CD4-positive, alpha-beta T cell treated with Interleukin-15 for 4 hours (primary cell): ENCODE measurements at regions not wholly inside any gene's neighbourhood (a gene's known extent, or its start where the extent isn't known, plus 50 kb on each side); places are given as distances from the start of the nearest gene placed in this dataset.

Source experiments
- DNase-seq: peaks from one replicate; pipeline ENCODE4 v3.0.0-alpha.2; 2020; ENCODE audit warnings: low spot score

GRCh38 chr18:66742832-66743231, 138.9 kb upstream of the CDH19 start:
- no peak for DNase-seq

DNA sequence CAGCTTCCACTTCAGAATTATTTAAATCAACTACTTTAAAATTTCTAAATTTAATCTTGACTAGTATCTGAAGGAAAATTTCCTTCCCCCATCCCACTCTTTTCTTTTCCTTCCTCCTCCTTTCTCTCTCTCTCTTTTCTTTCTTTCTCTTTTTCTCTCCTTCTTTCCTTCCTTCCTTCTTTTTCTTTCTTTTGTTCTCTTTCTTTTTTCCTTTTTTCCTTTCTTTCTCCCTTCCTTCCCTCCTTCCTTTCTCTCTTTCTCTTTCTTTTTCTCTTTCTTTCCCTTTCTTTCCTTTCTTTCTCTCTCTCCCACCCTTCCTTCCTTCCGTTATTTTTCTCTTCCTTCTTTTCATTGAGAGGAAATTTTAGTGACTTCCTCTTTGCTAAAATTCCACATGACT, 132.0 kb upstream of the CDH19 start:
- no peak for DNase-seq

DNA sequence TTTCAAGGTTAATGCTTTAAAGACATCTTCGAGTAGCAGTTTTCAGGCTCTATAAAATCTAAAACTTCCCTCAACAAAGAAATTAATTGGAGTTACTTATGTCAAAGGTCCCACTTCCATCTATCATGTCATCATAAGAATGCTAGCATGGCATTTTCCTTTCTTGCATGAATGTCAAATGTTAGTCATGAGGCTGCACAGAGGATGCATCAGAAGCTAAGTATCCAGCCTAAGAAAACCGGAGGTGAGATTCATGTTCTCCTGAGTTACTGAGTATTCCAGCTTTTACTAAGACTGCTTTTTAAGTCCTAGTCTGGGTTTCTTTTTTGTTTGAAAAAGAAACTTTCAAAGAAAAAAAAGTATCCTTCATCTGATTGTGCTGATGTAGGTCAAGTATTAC, 130.6 kb upstream of the CDH19 start:
- no peak for DNase-seq

DNA sequence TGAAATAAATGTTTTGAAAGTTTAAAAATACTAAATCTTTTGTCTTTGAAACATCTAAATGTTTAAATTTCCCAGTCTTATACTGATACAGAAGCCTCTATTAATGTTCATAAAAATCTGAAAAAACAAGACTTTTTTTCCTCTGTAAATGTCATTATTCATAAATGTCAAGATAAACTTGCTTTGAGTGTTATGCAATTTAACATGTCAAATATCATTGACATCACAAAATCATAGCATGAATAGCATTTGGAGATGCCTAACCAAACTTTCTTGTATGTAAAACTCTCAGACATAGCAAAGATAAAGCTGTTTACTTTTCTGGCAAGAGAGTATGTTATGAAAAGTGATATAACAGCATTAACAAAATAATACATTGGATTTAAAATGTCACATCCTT, 128.0 kb upstream of the CDH19 start:
- no peak for DNase-seq

DNA sequence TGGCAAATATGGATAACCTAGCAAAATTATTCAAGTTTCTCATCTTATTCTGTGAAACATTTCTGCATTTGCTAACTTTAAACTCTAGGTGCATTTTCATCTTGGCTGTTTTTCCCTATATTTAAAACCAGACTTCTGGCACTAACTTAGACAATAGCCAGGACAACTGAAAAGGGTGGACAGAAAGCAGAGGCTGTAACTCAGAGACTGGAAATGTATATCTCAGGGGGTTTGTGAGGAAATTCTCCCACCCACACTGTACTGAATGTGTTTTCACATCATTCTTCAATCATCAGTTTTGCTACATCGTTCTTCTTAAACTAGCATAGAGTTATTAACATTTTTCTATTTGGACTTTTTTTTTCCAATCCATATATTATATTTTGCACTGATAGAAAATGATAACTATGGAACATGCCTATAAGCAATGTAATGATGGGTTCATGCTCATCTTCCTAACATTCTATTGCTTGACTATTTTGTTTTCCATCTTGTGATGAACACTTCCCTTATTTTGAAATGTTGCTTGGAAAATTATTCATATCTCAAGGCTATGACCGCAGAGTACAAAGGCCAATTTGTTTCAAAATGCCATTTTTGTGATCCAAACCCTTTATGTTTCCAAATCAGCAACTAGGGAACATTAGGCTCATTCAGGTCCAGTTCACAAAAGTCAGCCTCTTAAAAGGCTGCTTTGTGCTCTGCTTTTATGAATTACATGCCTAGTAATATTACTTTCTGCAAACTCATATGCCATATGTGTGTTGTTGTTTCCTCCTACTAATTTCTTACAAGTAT, 125.8 kb upstream of the CDH19 start:
- no peak for DNase-seq

DNA sequence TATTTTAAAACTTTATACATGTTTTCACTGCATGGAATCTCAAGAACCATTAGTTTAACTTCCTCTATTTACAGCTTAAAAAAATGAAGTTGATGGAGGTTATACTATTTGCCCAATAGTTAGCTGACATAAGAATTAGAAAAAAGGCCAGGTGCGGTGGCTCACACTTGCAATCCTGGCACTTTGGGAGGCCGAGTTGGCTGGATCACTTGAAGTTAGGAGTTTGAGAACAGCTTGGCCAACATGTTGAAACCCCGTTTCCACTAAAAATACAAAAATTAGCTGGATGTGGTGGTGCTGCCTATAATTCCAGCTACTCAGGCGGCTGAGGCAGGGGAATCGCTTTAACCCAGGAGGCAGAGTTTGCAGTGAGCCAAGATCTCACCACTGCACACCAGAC, 125.1 kb upstream of the CDH19 start:
- DNase-seq = no peak

DNA sequence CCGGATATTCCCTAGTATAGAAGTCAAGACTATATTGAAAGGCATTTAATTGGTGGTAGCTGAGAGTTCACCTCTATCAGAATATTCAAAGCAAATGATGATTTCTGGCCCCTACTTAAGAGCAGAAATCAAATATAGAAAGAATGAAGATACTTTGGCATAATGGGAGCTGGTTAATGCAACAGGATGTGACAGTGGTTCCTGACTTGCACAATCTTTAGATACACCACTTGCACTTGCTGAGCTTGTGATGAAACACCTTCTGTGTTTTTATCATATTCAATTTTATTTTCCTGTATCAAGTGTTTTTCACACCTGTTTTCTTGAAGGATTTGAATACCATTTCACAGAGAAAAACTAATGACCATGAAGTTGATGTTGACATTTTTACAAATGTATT, 124.1 kb upstream of the CDH19 start:
- no peak for DNase-seq

DNA sequence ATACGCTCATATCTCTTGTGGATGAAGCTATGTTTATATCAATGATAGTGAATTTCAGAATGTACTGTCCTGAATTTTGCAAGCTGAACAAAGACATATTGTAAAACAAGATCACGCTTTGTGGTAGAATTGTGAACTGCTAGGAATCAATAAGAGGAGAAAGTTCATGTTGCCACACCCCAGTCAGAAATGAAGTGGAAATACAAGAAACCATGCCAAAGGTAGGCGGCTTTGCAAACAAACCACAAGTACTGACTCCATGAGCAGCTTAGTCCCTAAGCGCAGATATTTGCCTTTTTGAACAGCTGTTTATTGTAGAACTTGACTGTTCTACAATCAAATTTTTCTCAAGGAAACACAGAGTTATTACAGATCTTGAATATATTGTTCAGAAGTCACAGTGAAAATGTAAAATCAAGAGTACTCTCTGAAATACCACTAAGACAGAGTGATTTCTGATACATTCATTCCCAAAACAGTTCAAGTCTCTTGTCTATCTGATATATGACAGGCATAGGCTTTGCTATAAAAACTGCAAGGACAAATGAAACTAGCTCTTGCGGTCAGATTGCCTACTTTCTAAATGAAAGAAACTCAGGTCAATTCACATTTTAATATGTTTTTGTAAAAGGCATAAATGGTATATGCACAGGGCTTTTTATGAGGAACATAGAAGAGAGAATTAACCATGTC, 120.9 kb upstream of the CDH19 start:
- no peak for DNase-seq

DNA sequence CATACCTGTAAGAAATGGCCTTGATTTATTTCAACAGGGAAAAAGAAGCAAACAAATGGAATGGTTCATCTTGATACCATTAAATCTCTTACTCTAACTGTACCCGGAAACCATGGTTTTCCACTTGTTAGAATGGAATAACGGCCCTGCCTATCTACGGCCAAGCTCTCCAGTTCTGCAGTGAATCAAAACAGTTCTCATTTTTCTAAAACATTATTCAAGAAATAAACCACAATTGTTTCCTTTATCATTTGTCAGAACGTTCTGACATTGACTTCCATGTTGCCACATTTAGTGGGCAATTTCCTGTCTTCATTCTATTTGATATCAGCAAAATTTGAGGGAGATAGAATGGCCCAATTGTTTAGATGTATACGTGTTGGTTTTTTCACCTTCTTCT, 118.8 kb upstream of the CDH19 start:
- no peak for DNase-seq

GRCh38 chr18:66708646-66709045, 104.8 kb upstream of the CDH19 start:
- DNase-seq = no peak

DNA sequence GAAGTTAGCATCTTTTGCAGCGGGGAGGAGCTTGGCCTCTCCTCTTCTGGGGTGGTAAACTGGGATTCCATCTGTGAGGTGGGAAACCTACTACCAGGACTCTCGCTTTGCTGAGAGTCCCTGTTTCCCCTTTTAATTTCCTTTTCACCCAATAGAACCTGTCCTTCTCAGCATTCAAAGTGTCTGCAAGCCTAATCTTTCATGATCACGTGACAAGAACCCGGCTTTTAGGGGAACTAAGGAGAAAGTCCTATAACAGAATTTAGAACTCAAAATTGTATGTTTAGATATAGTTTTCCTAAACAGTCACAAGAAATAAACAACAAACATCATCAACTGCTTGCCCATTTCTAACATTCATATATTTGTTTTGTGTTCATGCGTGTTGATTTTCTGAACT, 103.6 kb upstream of the CDH19 start:
- no peak for DNase-seq

DNA sequence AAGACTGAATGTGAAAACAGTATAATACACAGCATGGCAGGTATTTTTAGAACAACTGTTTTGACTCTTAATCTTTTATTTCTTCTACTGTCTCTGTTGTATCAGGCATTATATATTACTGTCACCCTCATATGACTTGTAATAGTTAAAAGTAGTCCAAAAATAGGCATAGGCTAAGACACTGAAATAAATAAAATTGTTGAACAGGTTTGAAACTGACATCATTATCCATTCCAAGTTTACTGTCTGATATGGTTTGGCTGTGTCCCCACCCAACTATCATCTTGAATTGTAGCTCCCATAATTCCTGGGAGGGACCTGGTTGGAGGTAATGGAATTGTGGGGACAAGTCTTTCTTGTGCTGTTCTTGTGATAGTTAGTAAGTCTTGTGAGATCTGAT, 91.4 kb upstream of the CDH19 start:
- no peak for DNase-seq

- no peak for DNase-seq
Measured at GRCh38 chr18:66694852-66695251, 91.0 kb upstream of the CDH19 start.

- DNase-seq = no peak
Measured at GRCh38 chr18:66687635-66688034, 83.7 kb upstream of the CDH19 start.

DNA sequence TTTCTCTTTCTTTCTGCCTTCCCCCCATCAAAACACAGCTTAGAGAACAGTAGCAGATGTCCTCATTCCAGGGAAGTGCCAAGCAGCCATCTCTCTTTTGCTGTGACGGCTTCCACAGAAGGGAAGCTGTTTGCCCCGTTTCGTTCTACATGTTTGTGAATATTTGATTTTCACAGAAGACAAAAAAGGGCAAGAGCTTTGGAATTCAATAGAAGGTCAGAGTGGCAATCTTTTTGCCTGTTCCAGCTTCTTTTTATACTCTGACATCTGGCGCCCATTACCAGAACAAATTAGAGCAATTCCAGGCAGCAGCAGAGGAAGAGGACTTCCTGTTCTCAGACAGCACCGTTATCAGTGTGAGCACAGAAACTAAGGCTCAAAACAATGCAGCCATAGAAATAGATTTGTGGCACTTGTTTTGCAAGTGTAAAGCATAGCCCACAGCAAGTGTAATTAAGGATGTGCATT, 79.0 kb upstream of the CDH19 start:
- no peak for DNase-seq

- no peak for DNase-seq
Measured at GRCh38 chr18:66676699-66677098, 72.8 kb upstream of the CDH19 start.

DNA sequence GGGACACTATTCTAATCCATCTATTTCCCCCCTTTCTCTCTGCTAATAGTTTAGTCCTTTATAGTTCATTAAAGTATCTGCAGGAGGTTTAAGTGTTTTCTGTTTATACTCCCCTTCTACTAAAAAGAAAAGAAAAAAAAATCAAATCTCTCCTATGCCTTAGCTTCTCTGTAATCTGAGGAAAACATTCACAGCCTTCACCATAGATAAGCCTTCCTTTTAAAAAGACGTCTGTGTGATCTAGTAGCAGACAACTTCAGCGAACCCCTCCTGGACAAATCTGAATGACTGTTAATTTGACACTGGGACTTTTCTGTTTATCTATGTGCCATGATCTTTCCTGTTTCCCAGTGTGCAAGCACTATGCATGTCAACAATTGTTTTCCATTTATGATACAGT, 70.4 kb upstream of the CDH19 start:
- DNase-seq = no peak

DNA sequence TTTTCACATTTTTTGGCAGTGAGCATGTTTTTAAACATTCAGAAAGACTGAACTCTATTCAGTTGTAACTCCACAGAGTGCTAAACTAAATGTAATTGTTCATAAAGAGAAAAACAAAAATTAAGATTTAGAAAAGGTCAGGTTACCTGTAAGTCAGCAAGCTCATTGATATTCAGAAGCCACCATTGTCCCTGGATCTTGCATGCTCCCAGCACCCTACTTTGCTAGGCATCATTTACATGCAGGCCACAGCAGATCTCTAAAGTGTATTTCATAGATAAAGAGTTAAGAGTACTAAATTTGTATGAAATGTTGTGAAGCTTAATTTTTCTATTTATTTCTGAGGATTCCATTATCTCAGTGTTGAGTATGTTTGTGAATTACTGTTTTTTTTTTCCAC, 64.8 kb upstream of the CDH19 start:
- no peak for DNase-seq

DNA sequence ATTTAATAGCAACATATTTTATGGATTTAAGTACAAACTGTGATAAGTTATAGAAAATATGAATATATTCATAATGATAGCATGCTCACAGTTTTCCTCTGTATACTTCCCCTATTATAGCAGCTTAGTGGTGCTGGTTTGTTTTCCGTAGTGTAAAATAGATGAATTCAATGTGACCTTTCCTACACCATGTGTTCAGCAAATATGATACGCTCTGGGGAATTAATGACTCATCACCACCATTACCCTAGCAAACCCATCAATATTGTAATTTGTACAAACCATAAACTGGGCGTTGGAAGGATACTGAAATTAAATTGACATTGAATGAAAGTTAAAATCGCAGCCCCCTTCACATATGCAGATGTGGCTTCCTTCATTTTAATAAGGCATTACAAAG, 58.7 kb upstream of the CDH19 start:
- DNase-seq = no peak

GRCh38 chr18:66655407-66655806, 51.5 kb upstream of the CDH19 start:
- DNase-seq = no peak
